ENCODE measurements at regions not wholly inside any gene's neighbourhood (a gene's known extent, or its start where the extent isn't known, plus 50 kb on each side); places are given as distances from the start of the nearest gene placed in this dataset.
A peak's percentile ranks its signal among the peaks of the same experiment; 100 is the strongest.

- peak overlapping the region; percentile 84 for H3K27ac ChIP-seq (ENCODE audit: low read depth, low read length)
- no peak overlapping the region for H3K4me3 ChIP-seq (ENCODE audit: low read depth, low read length)
- H2AFZ ChIP-seq (ENCODE audit: low read length, unreplicated experiment), result no peak overlapping the region
- H3K27me3 ChIP-seq (ENCODE audit: insufficient read depth, low read length), result no peaks in the 10 kb centered on the region
- no peaks in the 10 kb centered on the region for H3K36me3 ChIP-seq (ENCODE audit: insufficient read depth, low read length)
- H3K4me1 ChIP-seq (ENCODE audit: control insufficient read depth, insufficient read depth, low read length, unreplicated experiment), result peaks cover 39% of the 10 kb centered on the region
- H3K79me2 ChIP-seq (ENCODE audit: control insufficient read depth, insufficient read depth, low read length, unreplicated experiment), result no peaks in the 10 kb centered on the region
Observed at GRCh38 chr2:203789618-203790017, 78.0 kb upstream of the CTLA4 start.

- Histone ChIP-seq H3K27ac (ENCODE audit: low read depth, low read length) (peak overlapping the region; percentile 84), H2AFZ (ENCODE audit: low read length, unreplicated experiment) (no peak overlapping the region), H3K27me3 (ENCODE audit: insufficient read depth, low read length) (no peaks in the 10 kb centered on the region), H3K79me2 (ENCODE audit: control insufficient read depth, insufficient read depth, low read length, unreplicated experiment) (no peaks in the 10 kb centered on the region), H3K4me3 (ENCODE audit: low read depth, low read length) (no peak overlapping the region), H3K4me1 (ENCODE audit: control insufficient read depth, insufficient read depth, low read length, unreplicated experiment) (peaks cover 39% of the 10 kb centered on the region), H3K36me3 (ENCODE audit: insufficient read depth, low read length) (no peaks in the 10 kb centered on the region)
Observed at GRCh38 chr2:203790134-203790852, 77.3 kb upstream of the CTLA4 start.

DNA sequence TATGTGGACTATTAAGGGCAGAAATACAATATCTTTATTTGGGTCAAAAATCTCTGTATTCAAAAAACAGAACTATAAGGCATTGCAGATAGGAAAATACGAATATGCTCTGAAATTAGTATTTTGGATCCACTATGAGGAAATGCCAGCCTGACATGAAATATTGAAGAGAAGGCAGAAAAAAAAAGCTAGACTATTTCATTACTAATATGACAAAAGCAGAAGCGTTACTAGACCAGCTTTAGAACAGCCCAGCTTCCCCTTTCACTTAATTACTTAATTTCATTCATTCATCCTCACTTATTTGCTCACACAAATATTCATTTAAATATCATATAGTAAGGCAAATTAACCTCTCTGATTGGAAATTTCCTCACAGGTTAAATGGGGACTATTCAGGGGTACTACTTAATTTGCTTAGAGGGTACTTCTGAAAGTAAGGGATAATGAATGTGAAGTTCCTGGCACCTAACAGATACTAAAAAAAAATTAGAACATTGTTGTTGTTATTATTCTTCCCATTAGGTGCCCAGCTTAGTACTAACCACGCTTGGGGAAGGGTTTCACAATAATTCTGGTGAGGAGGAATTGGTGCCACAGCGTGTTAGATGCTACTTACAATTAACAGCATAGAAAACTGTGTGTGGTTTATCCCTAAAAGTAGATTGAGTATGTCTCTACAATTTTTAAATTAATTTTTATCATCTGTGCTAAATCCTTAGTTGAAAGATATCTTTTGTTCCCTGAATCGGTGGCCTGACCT is 71.1 kb upstream of the CTLA4 start:
- Histone ChIP-seq H2AFZ (ENCODE audit: low read length, unreplicated experiment) (no peak overlapping the region), H3K4me3 (ENCODE audit: low read depth, low read length) (no peak overlapping the region), H3K36me3 (ENCODE audit: insufficient read depth, low read length) (no peaks in the 10 kb centered on the region), H3K27ac (ENCODE audit: low read depth, low read length) (no peak overlapping the region), H3K27me3 (ENCODE audit: insufficient read depth, low read length) (no peaks in the 10 kb centered on the region), H3K79me2 (ENCODE audit: control insufficient read depth, insufficient read depth, low read length, unreplicated experiment) (no peaks in the 10 kb centered on the region), H3K4me1 (ENCODE audit: control insufficient read depth, insufficient read depth, low read length, unreplicated experiment) (peaks cover 1% of the 10 kb centered on the region)

- H3K27me3 ChIP-seq (ENCODE audit: insufficient read depth, low read length), result no peaks in the 10 kb centered on the region
- H3K79me2 ChIP-seq (ENCODE audit: control insufficient read depth, insufficient read depth, low read length, unreplicated experiment), result no peaks in the 10 kb centered on the region
- H2AFZ ChIP-seq (ENCODE audit: low read length, unreplicated experiment), result no peak overlapping the region
- H3K4me3 ChIP-seq (ENCODE audit: low read depth, low read length), result no peak overlapping the region
- no peak overlapping the region for H3K27ac ChIP-seq (ENCODE audit: low read depth, low read length)
- H3K4me1 ChIP-seq (ENCODE audit: control insufficient read depth, insufficient read depth, low read length, unreplicated experiment), result peaks cover 9% of the 10 kb centered on the region
- no peaks in the 10 kb centered on the region for H3K36me3 ChIP-seq (ENCODE audit: insufficient read depth, low read length)
Observed at GRCh38 chr2:203797276-203797675, 70.3 kb upstream of the CTLA4 start.

DNA sequence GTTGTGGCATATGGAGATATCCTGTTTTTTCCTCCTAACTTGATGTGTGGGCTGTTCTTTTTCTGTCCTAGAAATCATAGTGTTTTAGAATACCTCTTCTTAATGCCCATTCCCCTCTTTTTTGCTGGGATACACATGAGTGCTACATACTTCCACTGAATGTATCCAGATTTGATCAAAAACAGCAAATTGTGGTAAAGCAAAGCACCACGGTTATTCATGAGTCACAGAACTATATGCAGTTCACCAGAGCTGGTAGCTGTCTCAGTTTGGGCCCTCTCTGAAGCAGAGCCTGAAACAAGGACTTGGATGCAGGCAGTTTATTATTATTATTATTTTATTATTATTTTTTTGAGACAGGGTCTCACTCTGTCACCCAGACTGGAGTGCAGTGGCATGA is 69.9 kb upstream of the CTLA4 start:
- Histone ChIP-seq H2AFZ (ENCODE audit: low read length, unreplicated experiment) (no peak overlapping the region), H3K4me1 (ENCODE audit: control insufficient read depth, insufficient read depth, low read length, unreplicated experiment) (peaks cover 13% of the 10 kb centered on the region), H3K79me2 (ENCODE audit: control insufficient read depth, insufficient read depth, low read length, unreplicated experiment) (no peaks in the 10 kb centered on the region), H3K36me3 (ENCODE audit: insufficient read depth, low read length) (no peaks in the 10 kb centered on the region), H3K27me3 (ENCODE audit: insufficient read depth, low read length) (no peaks in the 10 kb centered on the region), H3K4me3 (ENCODE audit: low read depth, low read length) (no peak overlapping the region), H3K27ac (ENCODE audit: low read depth, low read length) (no peak overlapping the region)

DNA sequence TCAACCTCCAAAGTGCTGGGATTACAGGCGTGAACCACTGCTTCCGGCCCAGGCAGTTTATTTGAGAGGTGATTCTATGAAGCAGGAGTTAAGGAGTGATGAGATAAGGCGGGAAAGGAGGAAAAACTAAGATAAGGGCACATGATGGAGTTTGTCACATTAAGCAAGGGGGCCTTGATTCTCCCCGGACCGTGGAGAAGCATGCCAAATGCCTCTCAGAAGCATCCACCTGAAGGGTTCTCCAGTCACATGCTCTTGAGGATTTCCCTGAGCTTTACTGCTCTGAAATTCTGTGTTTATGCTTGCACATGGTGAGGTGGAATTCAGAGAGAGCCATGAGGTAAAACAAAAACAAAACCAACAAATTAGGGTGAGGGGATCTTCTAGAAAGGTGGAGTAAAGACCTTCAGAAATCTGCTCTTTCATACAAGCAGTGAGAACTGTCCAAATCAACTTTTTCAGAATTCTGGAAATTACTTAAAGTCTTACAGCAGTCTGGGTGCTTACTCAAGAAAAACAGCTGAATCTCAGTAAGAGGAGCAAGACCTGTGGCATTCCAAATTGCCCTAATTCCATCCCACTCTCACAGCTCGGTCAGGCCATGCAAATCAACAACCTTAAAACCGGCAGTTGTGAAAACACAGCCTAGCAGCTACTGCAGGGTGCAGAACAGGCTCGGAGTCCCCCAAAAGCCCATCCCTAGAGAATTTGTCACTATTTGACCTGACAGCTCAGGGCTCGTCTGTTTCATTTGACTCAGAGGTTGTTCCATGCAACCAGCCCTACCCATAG is 69.1 kb upstream of the CTLA4 start:
- Histone ChIP-seq H3K27me3 (ENCODE audit: insufficient read depth, low read length) (no peaks in the 10 kb centered on the region), H3K36me3 (ENCODE audit: insufficient read depth, low read length) (no peaks in the 10 kb centered on the region), H3K4me3 (ENCODE audit: low read depth, low read length) (no peak overlapping the region), H2AFZ (ENCODE audit: low read length, unreplicated experiment) (no peak overlapping the region), H3K27ac (ENCODE audit: low read depth, low read length) (no peak overlapping the region), H3K4me1 (ENCODE audit: control insufficient read depth, insufficient read depth, low read length, unreplicated experiment) (peaks cover 21% of the 10 kb centered on the region), H3K79me2 (ENCODE audit: control insufficient read depth, insufficient read depth, low read length, unreplicated experiment) (no peaks in the 10 kb centered on the region)

DNA sequence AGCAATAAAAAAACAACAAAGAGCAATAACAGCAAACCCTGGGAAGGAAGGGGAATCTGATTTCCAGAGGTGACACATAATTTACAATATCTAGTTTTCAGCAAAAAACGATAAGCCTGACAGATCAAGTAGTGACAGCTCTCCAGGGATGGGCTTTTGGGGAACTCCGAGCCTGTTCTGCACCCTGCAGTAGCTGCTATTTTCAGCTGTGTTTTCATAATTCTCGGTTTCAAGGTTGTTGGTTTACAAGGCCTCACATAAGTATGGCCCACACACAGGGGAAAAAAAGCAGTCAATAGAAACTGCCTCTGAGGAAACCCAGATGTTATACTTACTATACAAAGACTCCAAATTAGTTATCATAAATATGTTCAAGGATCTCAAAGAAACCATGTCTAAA is 67.7 kb upstream of the CTLA4 start:
- no peaks in the 10 kb centered on the region for H3K36me3 ChIP-seq (ENCODE audit: insufficient read depth, low read length)
- no peak overlapping the region for H3K4me3 ChIP-seq (ENCODE audit: low read depth, low read length)
- no peaks in the 10 kb centered on the region for H3K27me3 ChIP-seq (ENCODE audit: insufficient read depth, low read length)
- peaks cover 32% of the 10 kb centered on the region for H3K4me1 ChIP-seq (ENCODE audit: control insufficient read depth, insufficient read depth, low read length, unreplicated experiment)
- H2AFZ ChIP-seq (ENCODE audit: low read length, unreplicated experiment), result no peak overlapping the region
- no peak overlapping the region for H3K27ac ChIP-seq (ENCODE audit: low read depth, low read length)
- no peaks in the 10 kb centered on the region for H3K79me2 ChIP-seq (ENCODE audit: control insufficient read depth, insufficient read depth, low read length, unreplicated experiment)

- peaks cover 35% of the 10 kb centered on the region for H3K4me1 ChIP-seq (ENCODE audit: control insufficient read depth, insufficient read depth, low read length, unreplicated experiment)
- no peak overlapping the region for H3K4me3 ChIP-seq (ENCODE audit: low read depth, low read length)
Observed at GRCh38 chr2:203800783-203801182, 66.8 kb upstream of the CTLA4 start.

GRCh38 chr2:203802342-203803052 is 65.1 kb upstream of the CTLA4 start:
- Histone ChIP-seq H2AFZ (ENCODE audit: low read length, unreplicated experiment) (no peak overlapping the region), H3K27me3 (ENCODE audit: insufficient read depth, low read length) (no peaks in the 10 kb centered on the region), H3K27ac (ENCODE audit: low read depth, low read length) (peak overlapping the region; percentile 99), H3K36me3 (ENCODE audit: insufficient read depth, low read length) (peaks cover 4% of the 10 kb centered on the region; the same call in 1 of the 2 replicates), H3K79me2 (ENCODE audit: control insufficient read depth, insufficient read depth, low read length, unreplicated experiment) (no peaks in the 10 kb centered on the region), H3K4me1 (ENCODE audit: control insufficient read depth, insufficient read depth, low read length, unreplicated experiment) (peaks cover 43% of the 10 kb centered on the region), H3K4me3 (ENCODE audit: low read depth, low read length) (peak overlapping the region; percentile 13; the same call in 1 of the 2 replicates)

More at GRCh38 chr2:203800783-203801182, 66.8 kb upstream of the CTLA4 start:
- Histone ChIP-seq H3K79me2 (ENCODE audit: control insufficient read depth, insufficient read depth, low read length, unreplicated experiment) (no peaks in the 10 kb centered on the region), H3K36me3 (ENCODE audit: insufficient read depth, low read length) (no peaks in the 10 kb centered on the region), H3K27me3 (ENCODE audit: insufficient read depth, low read length) (no peaks in the 10 kb centered on the region), H3K27ac (ENCODE audit: low read depth, low read length) (peak overlapping the region; percentile 99), H2AFZ (ENCODE audit: low read length, unreplicated experiment) (no peak overlapping the region)

DNA sequence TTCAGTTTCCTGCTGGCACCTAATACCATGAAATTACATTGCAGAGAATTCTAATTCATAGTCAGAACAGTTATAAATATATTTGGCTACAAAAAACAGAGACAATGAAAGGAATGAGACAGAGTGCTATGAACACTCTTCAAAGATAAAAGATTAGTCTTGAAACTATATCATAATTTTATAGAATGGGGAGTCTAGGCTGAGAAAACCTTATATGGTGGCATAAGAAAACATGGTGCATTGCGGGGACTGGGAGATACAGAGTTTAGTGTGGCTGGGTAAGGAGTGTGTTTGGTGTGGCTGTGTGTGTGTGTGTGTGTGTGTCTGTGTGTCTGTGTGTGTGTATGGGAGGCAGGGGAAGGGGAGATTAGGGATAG is 64.5 kb upstream of the CTLA4 start:
- H3K36me3 ChIP-seq (ENCODE audit: insufficient read depth, low read length), result peaks cover 4% of the 10 kb centered on the region; the same call in 1 of the 2 replicates
- H3K4me3 ChIP-seq (ENCODE audit: low read depth, low read length), result no peak overlapping the region
- H3K27ac ChIP-seq (ENCODE audit: low read depth, low read length), result peak overlapping the region; percentile 99
- peaks cover 48% of the 10 kb centered on the region for H3K4me1 ChIP-seq (ENCODE audit: control insufficient read depth, insufficient read depth, low read length, unreplicated experiment)
- no peaks in the 10 kb centered on the region for H3K27me3 ChIP-seq (ENCODE audit: insufficient read depth, low read length)
- H2AFZ ChIP-seq (ENCODE audit: low read length, unreplicated experiment), result no peak overlapping the region
- H3K79me2 ChIP-seq (ENCODE audit: control insufficient read depth, insufficient read depth, low read length, unreplicated experiment), result no peaks in the 10 kb centered on the region

Measured in ACC112 (cell line).